Amygdala (tissue), 56 donors: ENCODE measurements at regions not wholly inside any gene's neighbourhood (a gene's known extent, or its start where the extent isn't known, plus 50 kb on each side); places are given as distances from the start of the nearest gene placed in this dataset.

Experiments used
- DNase-seq, 56 donors: peaks; one replicate each; lab custom pipeline; 2025; lab: John Stamatoyannopoulos, UW

DNA sequence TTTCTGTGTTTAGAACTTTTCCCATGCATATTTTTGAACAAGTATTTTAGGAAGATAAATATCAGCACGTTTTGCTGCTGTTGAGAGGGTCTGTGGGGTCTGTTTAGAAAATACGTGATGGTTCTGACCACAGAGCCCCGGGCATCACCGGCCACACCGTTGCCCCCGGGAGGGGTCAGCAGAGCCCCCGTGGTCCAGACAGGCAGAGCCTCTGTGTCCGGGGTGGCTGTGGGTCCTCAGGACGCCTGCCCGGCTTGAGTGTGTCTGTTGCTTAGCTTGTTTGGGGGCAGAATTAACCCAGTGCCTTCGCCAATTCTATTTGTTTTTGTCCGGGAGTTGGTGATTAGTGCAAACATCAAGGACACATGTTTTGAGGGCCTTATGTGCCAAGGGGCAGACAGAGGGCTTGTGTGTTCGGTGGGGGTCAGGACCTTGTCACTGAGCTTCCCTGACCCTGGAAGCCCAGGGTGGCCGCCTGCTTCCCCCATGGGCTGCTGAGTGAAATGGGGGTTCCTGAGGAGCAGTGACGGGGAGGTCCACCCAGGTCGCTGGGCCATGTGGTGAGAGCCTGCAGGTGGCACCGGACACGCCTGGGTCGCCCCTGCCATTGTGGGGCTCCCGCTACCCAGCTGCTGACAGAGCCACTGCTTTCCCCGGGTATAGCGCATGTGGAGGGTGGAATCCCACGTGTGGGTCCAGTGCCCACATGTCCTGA lies 122.2 kb downstream of the SIK1 start:
- DNase-seq, result no peak

DNA sequence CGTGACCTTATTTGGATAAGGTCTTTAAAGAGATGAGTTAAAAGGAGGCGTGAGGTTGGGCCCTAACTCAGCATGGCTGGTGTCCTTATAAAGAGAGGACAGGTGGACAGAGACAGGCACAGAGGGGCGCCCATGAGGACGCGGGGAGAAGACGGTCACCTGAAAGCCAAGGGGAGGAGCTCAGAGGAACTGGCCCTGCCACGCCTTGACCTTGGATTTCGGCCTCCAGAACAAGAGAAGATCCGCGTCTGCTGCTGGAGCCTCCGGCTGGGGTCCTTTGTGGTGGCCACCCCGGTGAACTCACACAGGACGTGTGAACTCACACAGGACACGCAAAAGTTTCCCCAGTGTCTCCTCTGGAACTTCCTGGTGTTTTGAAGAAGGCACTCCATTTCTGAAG lies 122.7 kb downstream of the SIK1 start:
- no peak for DNase-seq

DNA sequence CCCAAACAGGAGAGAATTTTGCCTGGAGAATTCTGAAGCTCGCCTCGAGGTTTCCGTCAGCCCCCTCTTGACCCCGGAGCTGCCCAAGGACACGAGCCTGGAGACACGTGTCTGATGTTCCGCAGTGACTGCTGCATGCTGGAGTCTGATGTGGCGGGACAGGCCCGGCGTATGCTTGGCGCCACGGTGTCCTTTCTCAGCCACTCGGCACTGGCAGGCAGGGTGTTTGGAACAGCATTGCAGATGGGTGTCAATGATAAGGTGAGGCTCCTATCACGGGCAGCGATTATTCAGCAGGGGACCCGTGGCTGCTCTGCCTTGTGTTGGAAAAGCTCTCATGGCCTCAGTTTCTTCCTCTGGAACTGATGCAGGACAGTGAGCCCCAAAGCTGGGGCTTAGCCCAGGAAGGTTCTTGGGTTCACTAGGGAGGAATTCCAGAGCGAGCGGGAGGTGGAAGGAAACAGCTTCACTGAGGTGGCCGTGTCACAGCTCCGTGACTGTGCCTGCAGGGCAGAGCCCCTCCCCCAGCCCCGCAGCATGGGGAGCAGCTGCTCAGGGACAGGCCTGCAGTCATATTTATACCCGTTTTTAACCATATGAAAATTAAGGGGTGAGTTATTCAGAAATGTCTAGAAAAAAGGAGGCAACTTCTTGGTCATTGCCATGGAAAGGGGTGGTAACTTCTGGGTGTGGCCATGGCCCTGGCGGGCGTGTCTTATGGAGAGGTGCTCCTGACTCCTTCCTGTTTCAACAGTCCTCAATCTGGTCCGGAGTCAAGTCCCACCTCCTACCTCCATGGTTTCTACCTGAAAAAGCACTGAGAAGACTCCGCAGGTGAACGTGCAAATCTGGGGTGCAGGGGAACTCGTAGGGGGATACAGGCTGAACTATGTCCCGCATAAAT lies 123.4 kb downstream of the SIK1 start:
- DNase-seq, result no peak

DNA sequence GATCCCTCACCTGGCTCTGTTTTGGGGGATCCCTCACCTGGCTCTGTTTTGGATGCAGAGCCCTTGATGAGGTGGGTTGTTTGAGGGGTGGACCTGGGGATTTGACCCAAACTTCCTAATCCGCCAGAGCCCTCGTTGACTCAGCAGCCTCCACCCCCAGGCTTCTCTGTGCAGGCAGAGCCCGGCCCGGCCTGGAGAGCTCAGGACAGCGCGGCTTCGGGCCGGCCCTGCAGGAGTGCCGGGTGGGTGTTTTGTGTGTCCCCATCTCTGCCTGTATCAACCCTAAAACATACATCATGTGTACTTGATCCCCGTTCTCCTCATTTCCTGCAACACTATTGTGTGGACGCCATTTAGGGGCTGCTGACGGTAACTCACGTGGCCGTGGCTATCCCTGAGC lies 124.2 kb downstream of the SIK1 start:
- no peak for DNase-seq

DNA sequence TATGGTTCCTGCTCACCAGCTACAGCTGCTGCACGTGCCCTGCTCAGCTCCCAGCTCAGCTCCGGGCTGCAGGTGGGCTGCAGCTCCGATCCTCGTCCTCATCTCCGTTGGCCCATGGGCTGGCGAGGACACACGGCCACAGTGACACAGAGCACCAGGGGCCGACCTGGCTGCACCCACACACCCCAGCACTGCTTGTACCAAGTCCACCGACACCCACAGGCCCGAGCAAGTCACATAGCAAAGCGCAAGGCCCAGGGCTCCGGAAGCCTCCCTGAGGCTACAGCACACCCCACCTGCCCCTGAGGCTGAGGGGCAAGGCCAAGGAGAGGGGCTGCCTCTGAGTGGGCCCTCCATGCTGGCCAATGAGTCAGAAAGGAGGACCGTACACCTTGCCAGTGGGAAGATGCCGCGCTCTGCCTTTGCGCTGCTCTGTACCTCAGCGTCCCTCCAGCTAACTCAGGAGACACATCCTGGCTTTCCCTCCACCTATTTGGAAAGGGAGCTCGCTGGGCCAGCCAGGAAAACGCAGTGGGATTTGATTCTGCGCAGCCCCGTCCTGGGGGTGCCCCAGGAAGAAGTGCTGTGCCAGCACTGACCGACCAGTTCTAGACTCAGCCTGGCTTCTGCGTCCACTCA lies 124.8 kb downstream of the SIK1 start:
- DNase-seq, result no peak

DNA sequence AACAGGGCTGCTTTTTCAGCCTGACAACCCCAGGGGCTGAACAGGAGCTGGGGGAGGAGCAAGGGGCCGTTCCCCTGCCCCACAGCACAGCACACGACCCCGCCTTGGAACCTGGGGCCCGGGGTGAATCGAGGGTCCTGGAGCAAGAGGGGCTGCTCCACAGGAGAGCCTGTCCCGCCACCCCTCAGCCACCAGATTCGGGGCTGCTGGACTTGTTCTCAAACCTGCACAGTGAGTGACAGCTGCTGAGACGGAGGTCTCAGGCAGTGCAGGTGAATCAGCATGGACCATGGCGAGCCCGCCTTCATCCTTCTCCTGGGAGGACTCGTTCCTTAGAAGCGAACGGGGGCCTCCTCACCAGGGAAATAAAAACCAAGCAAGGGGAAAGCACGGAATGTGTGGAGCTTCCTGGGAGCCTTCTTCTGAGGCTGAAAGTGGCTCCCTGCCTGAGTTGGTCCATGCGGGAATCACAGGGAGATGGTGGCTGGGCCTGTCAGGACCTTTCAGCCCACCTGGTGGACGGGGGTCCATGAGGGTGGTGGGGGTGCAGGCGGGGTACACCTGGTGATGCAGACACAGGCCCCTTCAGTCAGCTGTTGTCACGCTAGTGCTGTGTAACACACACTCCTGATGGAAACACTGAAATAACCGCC lies 125.4 kb downstream of the SIK1 start:
- no peak for DNase-seq

DNA sequence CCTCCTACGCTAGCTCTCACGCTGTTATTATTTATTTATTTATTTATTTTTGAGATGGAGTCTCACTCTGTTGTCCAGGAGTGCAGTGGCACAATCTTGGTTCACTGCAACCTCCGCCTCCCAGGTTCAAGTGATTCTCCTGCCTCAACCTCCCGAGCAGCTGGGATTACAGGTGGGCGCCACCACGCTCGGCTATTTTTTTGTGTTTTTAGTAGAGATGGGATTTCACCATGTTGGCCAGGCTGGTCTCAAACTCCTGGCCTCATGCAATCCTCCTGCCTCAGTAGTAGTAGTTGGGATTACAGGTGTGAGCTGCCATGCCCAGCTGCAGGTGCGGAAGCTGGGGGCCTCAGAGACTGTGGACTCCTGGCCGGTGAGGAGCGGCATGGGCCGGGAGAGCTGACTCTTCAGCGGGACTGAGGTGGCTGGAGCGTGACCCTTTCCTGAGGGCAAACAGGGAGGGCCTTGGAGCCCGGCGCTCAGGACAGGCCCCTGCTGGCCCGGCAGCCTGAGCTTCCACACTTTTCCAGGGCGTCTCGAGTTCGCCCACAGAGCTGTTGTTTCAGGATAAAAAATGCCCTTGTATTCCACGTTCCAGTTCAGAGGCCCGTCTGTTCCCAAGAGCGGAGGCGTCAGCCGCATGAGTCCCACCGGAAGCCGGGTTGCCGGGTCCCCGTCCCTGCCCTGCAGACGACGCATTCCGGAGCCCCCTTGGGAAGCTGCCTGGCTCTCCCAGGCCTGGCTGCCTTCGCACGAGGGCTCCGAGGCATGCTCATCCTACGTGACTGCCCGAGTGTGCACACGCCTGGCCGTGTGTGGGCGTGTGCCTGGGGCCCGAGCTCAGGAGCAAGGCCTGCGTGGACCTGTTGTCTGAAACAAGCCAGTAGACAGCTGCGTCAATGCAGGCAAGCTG lies 126.2 kb downstream of the SIK1 start:
- no peak for DNase-seq

DNA sequence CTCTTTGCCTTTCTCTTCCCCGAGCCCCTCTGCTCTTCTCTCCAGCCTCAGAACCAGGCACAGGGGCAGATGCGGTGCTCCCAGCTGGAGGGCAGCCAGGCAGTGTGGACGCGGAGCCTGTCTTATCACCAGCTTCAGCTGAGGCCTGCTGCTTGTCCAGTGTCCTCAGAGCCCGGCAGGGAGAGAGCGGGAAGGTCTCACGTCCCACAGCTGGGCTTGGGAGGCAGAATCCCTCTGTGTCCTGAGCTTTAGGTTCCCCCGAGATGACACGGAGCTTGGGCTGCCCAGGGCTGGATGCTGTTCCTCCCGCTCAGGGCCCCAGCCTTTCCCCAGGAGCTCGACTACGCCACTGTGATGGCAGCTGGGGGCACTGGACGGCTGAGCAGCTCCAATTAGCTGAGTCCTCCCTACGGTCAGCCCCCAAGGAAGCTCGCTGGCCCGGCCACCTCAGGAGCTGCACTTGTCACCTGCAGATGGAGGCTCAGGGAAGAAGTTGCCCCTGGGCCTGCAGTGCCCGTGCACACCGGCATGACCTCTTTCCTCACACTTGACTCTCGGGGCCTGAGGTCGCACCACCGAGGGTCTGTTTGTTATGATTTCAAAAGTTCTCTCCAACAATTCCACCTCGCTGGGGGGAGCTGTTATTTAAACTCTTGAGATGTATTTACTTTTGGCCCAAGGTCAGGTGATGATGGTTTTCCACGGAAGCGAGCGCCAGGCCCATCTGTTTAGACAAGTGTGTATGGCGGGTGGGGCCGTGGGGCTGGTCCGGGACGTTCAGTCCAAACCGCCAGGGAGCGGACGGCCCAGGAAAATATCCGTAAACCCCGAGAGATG lies 127.3 kb downstream of the SIK1 start:
- no peak for DNase-seq

DNA sequence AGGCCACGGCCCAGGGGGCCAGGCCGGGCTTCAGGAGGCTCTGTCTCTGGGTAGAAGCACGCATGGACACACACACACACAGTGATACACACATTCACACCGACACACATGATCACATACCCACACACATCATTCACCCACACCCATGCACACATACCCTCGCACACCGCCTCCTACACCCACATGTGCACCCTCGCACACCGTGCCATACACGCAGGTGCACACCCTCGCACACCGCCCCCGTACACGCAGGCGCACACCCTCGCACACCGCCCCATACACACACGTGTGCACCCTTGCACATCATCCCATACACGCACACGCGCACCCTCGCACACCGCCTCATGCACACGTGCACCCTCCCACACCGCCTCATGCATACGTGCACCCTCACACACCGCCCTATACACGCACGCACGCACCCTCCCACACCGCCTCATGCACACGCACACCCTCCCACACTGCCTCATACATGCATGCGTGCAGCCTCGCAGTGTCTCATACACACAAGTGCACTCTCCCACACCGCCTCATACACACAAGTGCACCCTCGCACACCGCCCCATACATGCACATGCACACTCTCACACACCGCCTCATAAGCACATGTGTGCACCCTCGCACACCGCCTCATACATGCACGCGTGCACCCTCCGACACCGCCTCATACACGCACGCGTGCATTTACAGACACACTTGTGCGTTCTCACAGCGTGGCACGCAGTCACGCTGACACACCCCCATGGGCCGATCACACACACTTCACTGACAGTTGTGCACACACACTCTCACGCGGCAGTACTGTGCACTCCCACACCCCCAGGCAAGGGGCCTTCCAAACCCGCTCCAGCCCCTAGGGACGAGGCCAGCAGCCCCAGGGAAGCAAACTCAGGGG lies 128.1 kb downstream of the SIK1 start:
- no peak for DNase-seq

DNA sequence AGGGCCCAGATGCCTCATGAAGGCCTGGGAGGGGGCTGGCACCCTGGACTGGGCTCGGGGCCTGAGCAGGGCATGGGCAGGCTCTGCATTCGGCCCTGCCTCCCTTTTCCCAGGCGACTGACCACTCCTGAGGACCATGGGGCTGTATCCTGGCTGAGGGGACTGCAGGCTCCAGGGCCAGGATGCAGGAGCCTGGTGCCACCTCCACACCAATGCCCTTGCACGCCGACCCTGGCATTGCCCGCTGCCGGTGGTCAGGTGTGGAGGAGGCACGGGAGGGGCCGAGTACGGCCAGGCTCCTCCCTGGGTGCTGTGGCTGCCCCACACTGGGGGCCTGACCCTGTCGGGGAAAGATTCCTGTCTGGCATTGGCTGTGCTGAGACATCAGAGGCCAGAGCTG lies 128.9 kb downstream of the SIK1 start:
- DNase-seq, result no peak

DNA sequence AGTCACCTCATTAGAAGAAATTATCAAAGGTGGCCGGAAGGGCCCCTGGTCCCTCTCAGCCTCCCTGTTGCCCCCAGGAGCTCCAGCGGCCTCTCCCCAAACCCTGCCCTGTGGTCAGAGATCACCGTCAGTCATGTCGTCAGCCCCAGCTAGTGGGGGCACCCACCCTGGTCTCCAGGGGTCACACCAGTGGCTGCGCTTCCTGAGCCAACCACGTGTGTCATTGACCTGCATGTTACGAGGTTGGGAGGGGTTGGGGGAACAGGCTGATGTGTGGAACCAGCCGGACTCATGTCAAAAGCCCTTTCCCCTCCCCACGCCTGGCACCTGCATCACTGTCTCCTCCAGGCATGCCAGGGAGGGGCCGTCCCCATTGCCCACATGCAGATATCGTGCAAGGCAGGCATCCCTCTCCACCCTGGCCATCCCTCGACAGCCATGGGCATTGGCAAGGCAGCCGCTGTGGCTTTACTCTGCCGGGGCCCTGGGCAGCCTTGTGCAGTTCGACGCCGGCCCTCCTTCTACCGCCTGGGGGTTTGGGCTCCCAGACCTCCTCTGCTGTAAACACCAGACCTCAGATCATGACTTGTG lies 128.7 kb downstream of the CRYAA start:
- no peak for DNase-seq

DNA sequence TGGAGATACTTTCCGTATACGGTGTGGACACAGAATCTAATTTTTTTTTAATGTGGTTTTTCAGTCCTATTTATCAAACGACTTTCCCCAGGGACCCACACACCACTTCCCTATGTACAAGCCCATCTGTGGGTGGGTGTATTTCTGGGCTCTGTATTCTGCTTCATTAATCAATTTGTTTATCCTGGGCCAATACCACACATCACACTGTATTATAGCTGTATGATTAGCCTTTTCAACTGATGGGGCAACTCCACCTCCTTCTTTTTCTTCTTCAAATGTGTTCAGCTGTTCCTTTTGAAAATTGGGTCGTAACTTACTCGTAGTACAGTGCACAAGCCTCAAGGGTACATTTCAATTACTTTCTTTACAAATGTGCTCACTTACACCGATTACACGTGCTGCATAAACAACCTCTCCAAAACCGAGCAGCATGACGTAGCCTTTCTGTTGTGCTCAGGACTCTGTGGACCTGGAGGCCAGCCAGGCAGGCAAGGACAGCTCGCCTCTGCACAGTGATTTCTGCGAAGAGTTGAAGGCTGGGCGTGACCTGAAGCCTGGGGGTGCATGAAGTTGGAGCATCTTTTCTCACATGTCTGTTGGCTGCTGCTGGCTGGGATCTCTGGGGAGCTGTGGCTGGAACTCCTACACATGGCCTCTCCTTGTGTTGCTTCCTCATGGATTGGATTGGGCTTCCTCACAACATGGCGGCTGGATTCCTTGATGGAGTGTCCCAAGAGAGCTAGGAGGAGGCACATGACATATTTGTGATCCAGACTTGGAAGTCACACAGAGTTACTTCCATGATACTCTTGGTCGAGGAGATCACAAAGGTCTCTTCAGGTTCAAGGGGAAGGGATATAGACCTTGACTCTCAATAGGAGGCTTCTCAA lies 126.5 kb downstream of the CRYAA start:
- DNase-seq, result no peak

DNA sequence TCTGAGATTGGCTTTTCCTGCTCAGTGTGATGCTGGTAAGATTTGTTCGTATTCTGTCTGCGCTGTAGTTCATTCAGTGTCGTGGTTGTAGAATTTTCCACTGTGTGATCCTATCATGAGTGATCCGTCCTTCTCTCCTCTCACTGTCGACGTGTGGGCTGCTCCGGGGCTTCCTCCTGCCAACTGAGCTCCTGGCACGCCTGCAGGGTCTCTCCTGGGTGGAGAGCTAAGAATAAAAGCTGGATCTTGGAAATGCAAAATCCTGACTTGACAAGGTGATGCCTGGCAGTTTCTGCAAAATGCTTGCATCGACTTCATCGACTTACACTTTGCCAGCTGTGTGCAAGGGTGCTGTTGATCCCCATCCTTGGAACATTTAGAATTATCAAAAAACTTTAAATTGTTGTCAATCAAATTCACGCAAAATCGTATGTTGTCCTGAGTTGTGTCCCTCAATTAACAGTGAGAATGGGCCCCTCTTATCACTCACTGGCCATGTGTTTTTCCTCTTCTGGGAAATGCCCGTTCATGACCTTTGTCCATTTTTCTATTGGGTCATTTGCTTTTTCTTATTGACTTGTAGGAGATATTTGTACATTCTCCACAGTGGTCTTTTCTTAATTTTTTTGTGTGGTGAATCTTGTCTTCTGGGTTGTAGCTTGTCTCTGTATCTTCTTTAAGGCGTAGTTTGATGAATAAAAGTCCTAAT lies 125.5 kb downstream of the CRYAA start:
- DNase-seq, result no peak

DNA sequence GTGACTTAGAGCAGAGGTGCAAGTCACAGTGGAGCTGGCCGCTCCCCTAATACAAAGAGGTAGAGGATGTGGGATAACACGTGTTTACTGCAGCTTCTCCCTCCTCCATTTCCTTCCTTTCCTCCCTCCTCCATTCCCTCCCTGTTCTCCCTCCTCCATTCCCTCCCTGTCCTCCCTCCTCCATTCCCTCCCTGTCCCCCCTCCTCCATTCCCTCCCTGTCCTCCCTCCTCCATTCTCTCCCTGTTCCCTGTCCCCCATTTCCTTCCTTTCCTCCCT lies 124.0 kb downstream of the CRYAA start:
- no peak for DNase-seq

DNA sequence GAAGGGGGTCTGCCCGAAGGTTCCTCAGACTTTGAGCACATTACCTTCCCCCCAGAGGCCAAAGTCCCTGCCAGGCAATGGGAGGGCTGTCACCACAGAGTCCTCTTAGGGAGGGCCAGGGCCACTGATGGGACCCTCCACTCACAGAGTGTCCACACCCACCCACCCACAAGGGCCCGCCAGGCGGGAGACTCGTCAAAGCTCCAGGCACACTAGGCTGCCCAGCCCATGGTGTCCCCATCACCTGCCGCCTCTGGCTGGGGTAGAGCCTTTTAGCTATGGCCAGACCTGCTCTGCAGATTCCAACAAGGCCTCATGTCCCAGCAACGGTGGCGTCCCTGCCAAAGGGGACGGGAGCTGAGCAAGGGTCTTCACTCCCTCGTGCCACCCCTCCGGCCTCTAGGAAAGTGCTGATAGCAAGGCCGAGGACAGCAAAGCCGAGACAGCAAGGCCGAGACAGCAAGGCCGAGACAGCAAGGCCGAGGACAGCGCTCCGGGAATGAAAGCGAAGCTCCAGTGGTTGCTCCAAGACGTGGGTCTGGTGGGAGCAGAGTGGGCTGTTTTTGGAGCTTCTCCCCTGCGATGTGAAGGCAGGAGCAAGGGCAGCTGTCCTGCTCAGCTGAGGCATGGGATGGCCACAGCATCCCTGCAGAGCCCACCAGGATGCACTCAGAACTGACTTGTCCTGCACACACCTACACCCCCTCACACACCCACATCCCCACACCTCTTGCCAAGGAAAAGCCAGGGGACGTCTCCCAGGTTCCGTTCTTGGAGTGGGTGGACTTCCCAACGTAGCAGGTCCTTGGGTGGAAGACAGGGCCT lies 123.4 kb downstream of the CRYAA start:
- DNase-seq, result no peak
